HCEC 1CT (cell line): ENCODE measurements at regions not wholly inside any gene's neighbourhood (a gene's known extent, or its start where the extent isn't known, plus 50 kb on each side); places are given as distances from the start of the nearest gene placed in this dataset.
"Not testable (repeated sequence)": the region's sequence is repeated elsewhere in the genome, so short reads cannot be mapped to it uniquely, and the experiment has no call there.

ENCODE experiments used
- DNase-seq: peaks from one replicate; pipeline ENCODE4 v3.0.0-alpha.2; 2017

DNA sequence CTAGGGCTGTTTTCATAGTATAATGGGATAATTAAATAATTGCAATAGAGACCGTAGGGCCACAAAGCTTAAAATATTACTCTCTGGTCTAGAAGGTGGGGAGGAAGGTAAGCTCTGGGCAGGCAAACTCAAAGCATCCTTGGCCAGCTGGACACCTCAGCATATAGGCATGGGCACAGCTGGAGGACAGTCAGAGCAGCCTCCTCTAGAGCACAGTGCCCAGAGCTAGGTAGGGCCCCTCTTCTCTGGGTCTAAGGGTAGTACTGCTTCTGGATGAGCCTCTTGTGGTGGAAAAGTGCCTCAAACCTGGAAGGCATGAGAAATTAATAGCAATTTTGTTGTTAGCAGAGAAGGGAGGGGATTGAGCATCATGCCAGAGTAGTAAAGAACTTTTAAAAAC lies 116.9 kb upstream of the FOXN2 start:
- no peak for DNase-seq

DNA sequence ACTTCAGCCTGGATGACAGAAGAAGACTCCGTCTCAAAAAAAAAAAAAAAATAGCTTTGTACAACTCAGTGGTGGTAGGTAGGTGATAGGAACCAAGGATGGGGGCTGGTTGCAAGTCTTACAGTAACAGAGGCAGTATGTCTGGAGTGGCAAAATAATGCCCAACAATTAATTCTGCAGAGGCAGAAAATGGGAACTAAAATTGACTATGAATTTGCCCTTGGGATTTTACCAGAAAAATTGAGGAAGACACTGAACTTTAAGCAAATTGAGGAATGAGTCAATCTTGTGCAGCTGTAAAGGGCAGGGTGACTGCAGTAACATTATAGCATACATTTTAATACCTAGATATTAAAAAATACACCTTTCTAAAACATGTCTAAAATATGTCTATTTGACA lies 116.1 kb upstream of the FOXN2 start:
- no peak for DNase-seq

GRCh38 chr2:48199070-48199469 lies 115.4 kb upstream of the FOXN2 start:
- DNase-seq, result no peak

- no peak for DNase-seq
Measured at GRCh38 chr2:48200620-48201293, 113.7 kb upstream of the FOXN2 start.

- DNase-seq, result not testable (repeated sequence)
Measured at GRCh38 chr2:48201435-48201834, 113.0 kb upstream of the FOXN2 start.

GRCh38 chr2:48202863-48203642 lies 111.4 kb upstream of the FOXN2 start:
- DNase-seq, result no peak

DNA sequence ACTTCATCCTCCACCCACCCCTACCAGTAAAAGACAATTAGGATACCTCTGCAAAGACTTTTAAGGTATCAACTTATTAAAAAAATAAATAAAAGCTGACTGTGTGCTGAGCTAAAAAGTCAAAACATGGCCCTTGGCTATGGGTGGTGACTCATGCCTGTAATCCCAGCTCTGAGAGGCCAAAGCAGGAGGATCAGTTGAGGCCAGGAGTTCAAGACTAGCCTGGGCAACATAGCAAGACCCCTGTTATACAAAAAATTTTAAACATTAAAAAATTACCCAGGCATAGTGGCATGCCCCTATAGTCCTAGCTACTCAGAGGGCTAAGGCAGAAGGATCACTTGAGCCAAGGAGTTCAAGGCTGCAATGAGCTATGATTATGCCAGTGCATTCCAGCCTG lies 110.8 kb upstream of the FOXN2 start:
- no peak for DNase-seq

- DNase-seq, result no peak
Measured at GRCh38 chr2:48204750-48205136, 109.7 kb upstream of the FOXN2 start.

GRCh38 chr2:48205137-48205798 lies 109.2 kb upstream of the FOXN2 start:
- DNase-seq, result no peak

- peak; percentile 46 for DNase-seq
Measured at GRCh38 chr2:48206056-48206656, 108.3 kb upstream of the FOXN2 start.

GRCh38 chr2:48207201-48207641 lies 107.3 kb upstream of the FOXN2 start:
- DNase-seq, result no peak

- no peak for DNase-seq
Measured at GRCh38 chr2:48207851-48208250, 106.6 kb upstream of the FOXN2 start.

DNA sequence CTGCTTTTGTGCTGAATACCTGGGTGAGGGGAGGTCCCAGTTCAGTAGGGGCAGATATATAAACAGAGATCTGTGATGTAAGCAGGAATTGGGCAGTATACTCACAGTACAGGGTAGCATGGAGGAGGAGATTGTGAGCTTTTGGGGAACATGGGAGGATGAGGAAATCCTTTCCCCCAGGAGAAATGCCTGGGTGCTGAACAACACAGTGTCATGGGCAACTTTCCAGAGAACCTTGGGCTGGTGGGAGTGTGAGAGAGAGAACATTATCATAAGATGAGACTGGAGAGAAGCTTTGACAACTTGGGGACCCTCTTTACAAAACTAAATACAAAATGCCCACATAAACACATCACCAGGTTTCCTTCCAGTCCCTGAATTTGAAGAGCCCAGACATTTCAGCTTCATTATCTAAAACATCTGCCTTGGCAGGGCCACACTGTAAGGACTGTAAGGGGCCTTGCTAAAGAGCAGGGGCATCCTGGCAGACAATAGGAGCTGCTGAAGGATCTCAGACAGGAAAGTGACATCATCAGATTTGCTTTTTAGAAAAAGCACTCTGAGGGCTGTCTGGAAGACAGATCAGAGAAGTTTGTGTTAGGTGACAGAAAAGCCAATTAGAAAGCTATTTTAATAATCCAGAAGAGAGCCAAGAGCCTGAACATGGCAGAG lies 105.1 kb upstream of the FOXN2 start:
- peak; percentile 70 for DNase-seq

DNA sequence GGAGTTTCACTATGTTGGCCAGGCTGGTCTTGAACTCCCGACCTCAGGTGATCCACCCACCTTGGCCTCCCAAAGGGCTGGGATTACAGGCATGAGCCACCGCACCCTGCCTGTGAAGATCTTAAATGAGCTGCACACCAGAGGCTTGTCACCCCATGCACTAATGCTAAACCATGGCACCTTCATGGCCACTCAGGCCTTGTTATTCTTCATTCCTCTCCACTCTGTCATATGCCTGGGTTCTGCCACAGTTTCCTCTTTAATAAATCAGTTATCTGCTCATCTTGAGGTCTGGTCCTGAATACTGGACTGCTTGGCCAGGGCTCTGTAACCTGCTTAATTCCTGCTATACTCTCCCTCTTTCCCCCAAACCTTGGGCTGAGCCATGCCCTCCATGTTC lies 104.3 kb upstream of the FOXN2 start:
- no peak for DNase-seq

- no peak for DNase-seq
Measured at GRCh38 chr2:48213646-48214045, 100.8 kb upstream of the FOXN2 start.

DNA sequence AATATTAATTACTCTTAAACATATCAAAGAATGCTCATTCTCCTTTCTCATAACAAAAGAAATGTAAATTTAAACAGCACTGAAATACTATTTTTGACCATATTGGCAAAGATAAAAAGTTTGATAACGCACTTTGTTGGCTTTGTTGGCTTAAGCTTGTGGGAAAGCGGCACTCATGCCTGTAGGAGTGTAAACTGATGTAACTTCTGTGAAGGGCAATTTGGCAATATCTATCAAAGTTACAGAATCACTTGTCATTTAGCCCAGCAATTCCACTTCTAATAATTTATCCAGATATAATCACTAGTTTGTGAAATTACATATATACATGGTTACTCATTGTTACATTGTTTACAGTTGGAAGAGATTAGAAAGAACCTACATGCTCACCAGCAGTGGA lies 96.3 kb upstream of the FOXN2 start:
- no peak for DNase-seq

- DNase-seq, result no peak
Measured at GRCh38 chr2:48219234-48219554, 95.3 kb upstream of the FOXN2 start.

GRCh38 chr2:48219555-48220436 lies 94.7 kb upstream of the FOXN2 start:
- no peak for DNase-seq

- DNase-seq, result no peak
Measured at GRCh38 chr2:48220501-48220900, 94.0 kb upstream of the FOXN2 start.

DNA sequence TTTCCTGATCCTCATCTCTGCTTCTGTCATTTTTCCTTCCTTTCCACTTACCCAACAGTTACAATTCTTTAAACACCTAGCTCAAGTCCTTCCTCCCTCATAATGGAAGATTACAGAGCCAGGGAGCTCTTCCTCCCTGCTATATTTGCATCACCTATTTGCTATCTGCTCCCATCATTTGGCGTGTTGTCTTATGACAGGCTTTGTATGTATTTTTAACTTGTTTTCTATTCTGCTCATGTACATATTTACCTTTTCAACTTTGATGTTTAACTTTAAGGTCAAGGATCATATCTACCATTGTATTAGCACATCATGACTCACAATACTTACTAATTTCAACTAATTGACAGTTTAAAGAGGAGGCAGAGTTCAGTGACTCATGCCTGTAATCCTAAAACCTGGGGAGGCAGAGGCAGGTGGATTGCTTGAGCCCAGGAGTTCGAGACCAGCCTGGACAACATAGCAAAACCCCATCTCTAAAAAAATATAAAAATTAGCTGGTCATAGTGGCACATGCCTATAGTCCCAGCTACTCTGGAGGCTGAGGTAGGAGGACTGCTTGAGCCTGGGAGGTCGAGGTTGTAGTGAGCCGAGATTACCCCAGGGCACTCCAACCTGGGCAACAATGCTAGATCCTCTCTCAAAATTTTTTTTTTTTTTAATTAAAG lies 92.5 kb upstream of the FOXN2 start:
- DNase-seq, result no peak

- DNase-seq, result no peak
Measured at GRCh38 chr2:48227617-48228344, 86.7 kb upstream of the FOXN2 start.
